DMS79 treated with DMSO at 0.1 percent for 48 hours (cell line): ENCODE measurements at regions not wholly inside any gene's neighbourhood (a gene's known extent, or its start where the extent isn't known, plus 50 kb on each side); places are given as distances from the start of the nearest gene placed in this dataset.
"Not testable (repeated sequence)": the region's sequence is repeated elsewhere in the genome, so short reads cannot be mapped to it uniquely, and the experiment has no call there.

Experiments
- DNase-seq: peaks from one replicate; lab custom pipeline; 2025; lab: John Stamatoyannopoulos, UW

GRCh38 chr2:236348279-236348678 lies 84.1 kb upstream of the ASB18 start:
- DNase-seq, result no peak

- no peak for DNase-seq
Measured at GRCh38 chr2:236348976-236349375, 84.8 kb upstream of the ASB18 start.

DNA sequence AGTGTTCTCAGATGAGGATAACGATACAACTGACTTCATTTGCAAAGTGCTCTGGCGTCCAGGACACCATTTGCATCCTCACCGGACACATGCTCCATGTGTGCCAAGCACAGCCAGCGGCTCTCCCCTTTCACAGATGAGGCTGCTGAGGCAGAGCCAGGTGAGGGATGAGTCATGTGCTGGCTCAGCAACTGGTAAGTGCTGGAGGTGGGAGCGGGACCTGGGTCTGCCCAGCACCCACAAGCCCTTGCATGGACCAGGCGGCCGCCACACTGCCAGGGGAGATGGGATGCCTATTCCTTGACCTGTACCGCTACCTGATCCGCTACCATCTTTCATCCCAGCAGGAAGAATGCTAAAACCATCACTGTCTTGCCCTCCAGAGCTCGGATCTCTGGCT lies 86.2 kb upstream of the ASB18 start:
- no peak for DNase-seq

GRCh38 chr2:236351966-236352525 lies 87.8 kb upstream of the ASB18 start:
- DNase-seq, result no peak

DNA sequence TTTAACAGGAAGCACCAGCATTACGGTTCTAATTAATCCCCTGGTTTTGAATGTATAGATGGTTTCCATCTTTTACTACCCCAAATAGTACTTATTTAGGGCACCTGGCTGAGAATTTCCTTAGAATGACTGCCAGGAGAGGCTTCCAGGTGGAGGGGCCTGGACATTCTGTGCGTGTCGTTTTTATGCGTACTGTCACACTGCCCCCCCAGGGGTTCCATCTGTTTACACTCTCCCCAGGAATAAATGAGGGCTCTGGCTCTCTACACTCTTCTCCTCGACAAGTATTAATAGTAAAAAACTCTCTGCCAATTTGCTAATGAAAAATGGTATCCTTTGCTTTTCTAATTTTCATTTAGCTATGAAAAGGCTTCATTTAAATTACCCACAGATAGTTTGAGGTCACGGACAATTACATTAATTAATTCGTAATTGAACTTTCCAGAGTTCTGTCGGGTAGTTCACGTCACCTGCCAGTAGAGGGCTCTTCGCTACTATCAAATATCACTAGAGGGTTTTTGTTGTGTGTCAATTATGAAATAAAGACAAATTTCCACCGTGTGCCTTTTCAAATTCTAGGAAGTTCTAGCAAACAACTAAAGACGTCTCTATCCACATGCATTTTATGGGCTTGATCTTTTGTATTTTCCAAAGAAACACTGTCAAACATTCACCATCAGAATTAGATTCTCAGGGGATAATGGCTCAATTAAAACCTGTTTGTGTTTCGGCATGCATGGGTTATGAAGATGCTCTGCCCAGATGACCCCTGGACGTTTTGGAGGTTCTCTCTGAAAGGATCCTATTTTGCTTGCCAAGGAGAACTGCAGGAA lies 88.8 kb upstream of the ASB18 start:
- DNase-seq, result peak; percentile 83

- DNase-seq, result peak; percentile 46
Measured at GRCh38 chr2:236353594-236353942, 89.4 kb upstream of the ASB18 start.

DNA sequence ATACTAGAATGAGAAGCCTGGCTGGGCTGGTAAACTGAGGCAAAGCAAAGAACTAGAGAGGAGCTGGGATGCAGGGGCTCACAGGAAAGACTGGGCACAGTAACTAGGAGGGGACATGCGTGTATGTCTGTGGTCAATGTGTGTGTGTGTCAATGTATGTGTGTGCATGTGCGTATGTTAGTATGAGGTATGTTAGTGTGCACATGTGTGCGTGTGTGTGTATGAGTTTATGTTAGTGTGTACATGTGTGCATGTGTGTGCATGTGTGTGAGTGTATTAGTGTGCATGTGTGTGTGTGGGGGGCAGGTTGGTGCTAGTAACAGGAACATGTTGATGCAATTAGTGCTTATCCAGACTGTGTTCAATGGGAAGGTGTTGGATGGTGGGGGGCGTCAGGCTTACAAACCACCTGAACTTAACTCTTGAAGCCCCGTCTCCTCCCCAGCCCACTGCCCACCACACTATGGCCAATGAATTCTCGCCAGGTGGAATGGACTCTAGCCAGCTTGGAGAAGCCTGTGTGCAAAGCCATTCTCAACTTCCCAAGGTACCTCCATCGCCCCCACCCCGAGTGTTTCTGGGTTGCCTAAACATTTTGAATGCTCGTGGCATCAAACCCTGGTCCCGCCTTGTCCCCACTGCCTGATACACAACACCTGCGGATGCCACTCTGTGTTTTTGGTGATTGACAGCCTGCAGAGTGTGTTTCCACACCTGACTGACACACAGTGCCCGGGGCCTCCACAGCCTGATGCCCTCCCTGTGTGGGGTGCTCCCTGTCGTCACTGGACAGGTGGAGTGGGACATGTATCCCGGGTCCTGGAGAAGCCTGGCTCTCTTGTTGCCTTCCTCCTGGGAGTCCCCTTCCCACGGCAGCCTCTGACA lies 90.1 kb upstream of the ASB18 start:
- no peak for DNase-seq

DNA sequence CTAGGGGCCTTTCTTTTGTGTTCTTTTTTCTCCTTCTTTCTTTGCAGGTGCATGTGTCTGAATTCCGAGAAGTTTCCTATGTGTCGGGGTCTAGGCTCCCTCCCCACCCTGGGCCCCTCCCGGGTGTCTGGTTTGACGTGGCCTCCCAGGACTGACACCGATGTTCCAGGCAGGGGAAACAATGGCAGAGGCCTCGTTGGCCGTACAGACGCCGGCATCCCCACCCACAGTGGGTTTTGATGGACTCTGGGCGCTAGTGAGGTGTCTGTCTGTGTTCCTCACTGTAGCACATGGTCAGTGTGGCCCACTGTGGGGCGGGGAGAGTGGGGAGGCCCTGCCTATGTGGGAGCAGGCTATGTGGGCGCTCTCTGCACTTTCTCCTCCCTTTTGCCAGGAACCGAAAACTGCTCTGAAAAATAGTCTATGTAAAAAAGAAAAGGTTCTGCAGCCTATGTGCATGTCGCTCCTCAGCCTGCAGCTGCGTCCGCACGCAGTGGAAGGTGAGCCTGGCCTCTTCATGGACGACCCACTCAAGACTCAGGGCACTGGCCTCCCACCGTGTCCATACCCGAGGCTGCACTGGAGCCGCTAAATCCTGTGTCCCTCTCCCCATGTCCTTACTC lies 90.9 kb upstream of the ASB18 start:
- DNase-seq, result no peak

DNA sequence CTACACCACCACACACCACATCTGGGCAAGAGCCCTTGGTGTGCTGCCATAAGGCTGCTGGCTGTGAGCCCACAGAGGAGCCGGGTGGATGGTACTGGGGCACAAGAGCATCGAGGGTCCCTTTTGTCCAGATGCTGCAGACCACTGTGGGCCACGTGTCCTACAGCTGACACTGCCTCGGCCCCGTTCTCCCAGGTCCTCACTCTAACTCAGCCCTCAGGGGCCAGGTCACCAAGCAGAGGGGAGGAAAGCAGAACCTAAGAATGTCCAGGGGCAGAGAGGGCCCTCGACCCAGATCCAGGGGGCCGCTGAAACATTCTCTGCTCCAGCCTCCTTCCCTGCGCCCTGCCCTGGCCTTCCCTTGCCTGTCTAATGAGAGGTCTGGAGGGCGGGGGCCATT lies 91.7 kb upstream of the ASB18 start:
- no peak for DNase-seq

GRCh38 chr2:236356321-236356720 lies 92.1 kb upstream of the ASB18 start:
- not testable (repeated sequence) for DNase-seq

GRCh38 chr2:236358482-236358881 lies 94.3 kb upstream of the ASB18 start:
- not testable (repeated sequence) for DNase-seq

GRCh38 chr2:236359426-236360045 lies 95.3 kb upstream of the ASB18 start:
- DNase-seq, result no peak

GRCh38 chr2:236360496-236360895 lies 96.3 kb upstream of the ASB18 start:
- DNase-seq, result no peak

DNA sequence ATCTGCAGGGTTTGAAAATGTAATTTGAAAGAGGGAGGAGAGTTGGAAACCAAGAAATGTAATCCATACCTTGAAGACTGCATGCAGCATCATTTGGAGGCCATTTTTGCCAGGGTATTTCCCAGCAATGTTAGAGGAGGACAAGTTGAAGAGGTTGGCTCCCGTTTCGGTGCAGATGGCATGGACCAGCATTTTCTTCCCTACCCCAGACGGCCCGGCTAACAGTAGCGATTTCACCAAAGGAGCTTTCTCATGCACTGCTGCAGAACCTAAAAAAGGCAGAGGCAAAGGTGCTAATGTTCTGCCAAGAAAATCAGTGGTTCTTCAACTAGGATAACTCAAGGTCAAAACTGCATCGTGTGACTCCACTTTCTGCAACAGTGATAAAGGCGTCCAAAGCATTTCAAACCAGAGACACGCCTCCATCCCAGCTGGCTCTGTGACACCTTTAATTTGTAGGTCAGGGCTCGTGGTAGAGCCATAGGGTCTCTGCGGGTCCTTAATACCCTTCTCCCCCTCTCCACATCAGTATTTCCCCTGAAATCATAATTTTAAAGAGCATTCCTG lies 99.6 kb upstream of the ASB18 start:
- DNase-seq, result no peak

- no peak for DNase-seq
Measured at GRCh38 chr2:236365258-236366048, 101.2 kb upstream of the ASB18 start.

GRCh38 chr2:236366049-236366387 lies 101.8 kb upstream of the ASB18 start:
- DNase-seq, result no peak

- no peak for DNase-seq
Measured at GRCh38 chr2:236366397-236366796, 102.2 kb upstream of the ASB18 start.

DNA sequence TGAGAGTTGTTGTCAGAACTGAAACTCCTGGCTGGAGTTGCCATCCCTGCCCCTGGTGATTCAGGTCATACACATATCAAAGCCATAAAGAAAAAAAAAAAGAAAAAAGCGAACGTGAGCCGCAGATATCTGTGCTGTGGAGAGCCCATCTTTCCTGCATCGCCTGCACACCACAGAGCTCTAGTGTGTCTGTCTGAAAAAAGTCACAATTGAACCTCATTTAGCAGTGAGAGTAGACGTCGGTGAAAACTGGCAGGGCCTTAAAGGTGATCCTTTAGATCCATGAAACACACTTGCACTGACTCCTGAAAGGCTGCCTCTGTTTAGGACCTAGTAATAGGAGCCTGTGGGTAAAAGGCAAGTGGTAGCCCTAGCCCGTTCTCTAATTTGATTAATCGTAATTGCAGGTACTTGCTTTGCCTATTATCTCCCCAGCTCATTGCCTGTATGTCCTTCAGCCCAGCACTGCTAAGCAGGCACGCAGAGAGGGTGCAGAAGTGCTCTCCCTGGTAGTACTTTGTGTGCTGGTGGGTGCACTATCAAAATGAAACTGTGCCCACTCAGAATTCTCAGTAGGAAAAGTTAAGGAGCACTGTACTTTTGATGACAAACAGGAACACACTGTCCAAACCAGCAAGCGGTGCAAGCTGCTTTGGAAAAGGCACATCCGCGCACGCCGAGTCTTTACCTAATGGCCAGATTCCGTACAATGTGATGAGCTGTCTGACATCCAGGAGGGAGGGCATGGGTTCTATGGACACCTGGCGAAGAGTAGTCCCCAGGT lies 103.5 kb upstream of the ASB18 start:
- no peak for DNase-seq

DNA sequence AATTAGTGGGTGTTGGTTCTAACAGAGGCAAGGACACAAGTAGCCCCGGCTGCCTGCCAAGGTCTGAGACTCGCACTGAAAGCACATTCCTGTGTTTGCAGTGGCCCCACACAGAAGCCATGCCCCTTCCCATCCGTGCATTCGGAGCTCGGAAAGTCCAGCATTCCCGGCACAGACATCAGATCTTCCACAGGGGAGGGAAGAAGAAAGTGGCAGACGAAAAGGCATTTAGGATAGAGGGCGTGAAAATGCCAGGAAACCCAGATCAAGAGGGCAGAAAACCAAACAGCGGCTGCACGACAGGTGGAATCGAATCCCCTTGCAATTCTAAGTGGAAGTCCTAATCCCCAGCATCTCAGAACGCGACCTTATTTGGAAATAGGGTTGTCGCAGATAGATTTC lies 105.5 kb upstream of the ASB18 start:
- peak; percentile 69 for DNase-seq

DNA sequence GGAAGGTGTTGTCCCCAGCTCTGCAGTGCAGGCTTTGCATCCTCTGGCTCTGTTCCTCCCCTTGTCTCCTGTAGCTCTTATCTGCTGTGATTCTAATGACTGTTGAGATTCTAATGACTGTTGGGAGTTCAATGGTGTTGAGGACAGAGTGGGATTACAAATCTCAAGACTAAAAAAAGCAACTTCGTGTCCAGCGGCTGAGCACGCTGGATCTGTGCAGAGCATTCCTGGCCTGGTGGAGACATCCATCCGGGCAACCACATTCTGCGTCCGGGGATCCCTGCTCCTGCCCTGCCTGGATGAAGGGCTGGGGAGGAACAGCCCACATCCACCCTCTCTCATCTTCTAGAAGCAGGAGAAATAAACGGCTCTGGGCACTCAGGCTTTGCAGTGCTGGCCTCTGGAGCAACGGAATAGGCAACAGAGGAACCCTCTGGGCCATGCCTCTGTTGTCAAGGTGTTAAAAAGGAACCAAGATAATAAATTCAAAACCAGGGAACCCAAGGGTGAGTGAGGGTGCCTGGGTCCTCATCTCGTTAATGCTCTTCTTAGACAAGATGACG lies 106.7 kb upstream of the ASB18 start:
- DNase-seq, result peak; percentile 41
